DND-41 (cell line): ENCODE measurements at regions not wholly inside any gene's neighbourhood (a gene's known extent, or its start where the extent isn't known, plus 50 kb on each side); places are given as distances from the start of the nearest gene placed in this dataset.

Experiments
- ATAC-seq: fragments of 200-7000 bp; cut with Tn5 transposase; 3 replicates; pipeline ENCODE4 v1.9.1; 2021; ENCODE audit warnings: low read depth; ENCODE audit not compliant: insufficient read depth
- DNase-seq: peaks from one replicate; pipeline ENCODE4 v3.0.0-alpha.2; 2020
- H2AFZ ChIP-seq: 2 replicates; pipeline ENCODE4 v1.6.0; 2012; ENCODE audit warnings: low read depth, low read length
- H3K27ac ChIP-seq: 2 replicates; pipeline ENCODE4 v1.5.1; 2012; ENCODE audit warnings: low read length, inconsistent platforms
- H3K27me3 ChIP-seq: fragments of 200-600 bp; sonication (generic); 2 replicates; pipeline ENCODE4 v1.6.0; 2012; ENCODE audit warnings: low read length, mild to moderate bottlenecking, inconsistent platforms; ENCODE audit not compliant: insufficient read depth, poor library complexity
- H3K36me3 ChIP-seq: 2 replicates; pipeline ENCODE4 v1.5.1; 2012; ENCODE audit warnings: low read length, inconsistent platforms; ENCODE audit not compliant: insufficient read depth
- H3K4me1 ChIP-seq: 2 replicates; pipeline ENCODE4 v1.5.1; 2012; ENCODE audit warnings: mild to moderate bottlenecking, low read length; ENCODE audit not compliant: insufficient read depth
- H3K4me2 ChIP-seq: 2 replicates; pipeline ENCODE4 v1.6.0; 2012; ENCODE audit warnings: mild to moderate bottlenecking, moderate library complexity, low read length, inconsistent platforms; ENCODE audit not compliant: insufficient read depth
- H3K4me3 ChIP-seq, 2 experiments: fragments of 200-600 bp in 1 of 2; shearing (Covaris generic) in 1 of 2; 2 replicates each; pipeline ENCODE4 v1.5.1; 2012 to 2016; ENCODE audit warnings: inconsistent platforms in 2 of 2, low read length in 2 of 2, mild to moderate bottlenecking in 2 of 2, low read depth in 1 of 2, moderate library complexity in 1 of 2
- H3K79me2 ChIP-seq: 2 replicates; pipeline ENCODE4 v1.6.0; 2012; ENCODE audit warnings: low read length, inconsistent platforms; ENCODE audit not compliant: insufficient read depth
- H3K9ac ChIP-seq: 2 replicates; pipeline ENCODE4 v1.6.0; 2012; ENCODE audit warnings: low read depth, mild to moderate bottlenecking, inconsistent platforms, low read length, moderate library complexity
- H3K9me3 ChIP-seq: 2 replicates; pipeline ENCODE4 v1.5.1; 2012; ENCODE audit warnings: low read length, moderate library complexity, mild to moderate bottlenecking, inconsistent platforms; ENCODE audit not compliant: insufficient read depth, severe bottlenecking
- H4K20me1 ChIP-seq: 2 replicates; pipeline ENCODE4 v1.6.0; 2012; ENCODE audit warnings: low read length; ENCODE audit not compliant: insufficient read depth
- EZH2 ChIP-seq: IDR thresholded peaks from 3 replicates; pipeline ENCODE4 v1.6.1; 2012; ENCODE audit warnings: borderline replicate concordance, low read depth, mild to moderate bottlenecking, moderate library complexity, low read length, inconsistent platforms; ENCODE audit not compliant: severe bottlenecking
- TF ChIP-seq, protein P1 (sequence below): IDR thresholded peaks from 2 replicates; pipeline ENCODE4 v1.5.1; 2012; ENCODE audit warnings: borderline replicate concordance, low read length, moderate library complexity, mild to moderate bottlenecking; ENCODE audit not compliant: poor library complexity, severe bottlenecking; ENCODE audit errors: extremely low read depth

DNA sequence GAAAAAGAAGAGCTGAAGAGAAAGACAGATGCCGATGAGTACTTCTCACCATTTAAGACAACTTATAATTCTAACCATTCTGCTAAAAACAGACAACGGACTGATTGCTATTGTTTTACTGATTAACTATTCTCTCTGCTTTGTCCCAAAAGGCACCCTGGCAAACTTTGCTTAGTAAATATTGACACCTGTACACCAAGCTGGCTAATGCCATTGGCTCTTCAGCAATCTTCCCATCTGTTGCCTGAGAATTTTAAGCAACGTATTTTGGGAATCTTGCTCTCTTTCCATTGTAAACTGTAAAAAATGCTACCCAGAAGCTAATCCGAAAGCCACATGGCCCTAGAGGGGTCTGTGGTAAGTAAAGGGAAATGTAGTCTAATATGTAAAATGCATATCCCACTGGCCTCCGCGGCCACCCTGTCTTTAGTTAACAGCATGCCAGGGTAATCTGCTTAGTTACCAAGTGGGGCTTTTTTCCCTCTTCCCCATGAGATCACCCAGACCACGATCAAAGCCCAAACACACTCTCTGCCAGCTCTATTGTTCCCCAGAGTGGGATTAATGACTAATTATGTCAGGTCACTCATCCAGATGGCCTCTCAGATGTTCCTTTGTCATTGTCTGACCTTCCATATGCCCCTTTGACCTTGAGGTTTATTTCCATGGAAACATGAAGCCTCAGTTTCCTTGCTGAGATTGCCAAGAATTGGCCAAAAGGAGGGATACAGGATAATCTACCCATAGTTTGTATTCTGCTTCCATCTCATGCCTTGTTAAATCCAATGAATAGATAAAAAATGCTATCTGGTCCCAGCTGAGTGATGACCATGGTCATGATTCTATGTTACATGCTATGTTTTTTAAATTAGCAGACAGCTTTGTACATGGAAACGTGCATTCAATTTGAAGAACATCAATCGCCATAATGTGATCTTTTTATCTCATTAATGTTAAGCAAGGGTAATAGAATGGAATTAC is 216.4 kb upstream of the MCHR2 start:
- TF ChIP-seq, protein P1, sequence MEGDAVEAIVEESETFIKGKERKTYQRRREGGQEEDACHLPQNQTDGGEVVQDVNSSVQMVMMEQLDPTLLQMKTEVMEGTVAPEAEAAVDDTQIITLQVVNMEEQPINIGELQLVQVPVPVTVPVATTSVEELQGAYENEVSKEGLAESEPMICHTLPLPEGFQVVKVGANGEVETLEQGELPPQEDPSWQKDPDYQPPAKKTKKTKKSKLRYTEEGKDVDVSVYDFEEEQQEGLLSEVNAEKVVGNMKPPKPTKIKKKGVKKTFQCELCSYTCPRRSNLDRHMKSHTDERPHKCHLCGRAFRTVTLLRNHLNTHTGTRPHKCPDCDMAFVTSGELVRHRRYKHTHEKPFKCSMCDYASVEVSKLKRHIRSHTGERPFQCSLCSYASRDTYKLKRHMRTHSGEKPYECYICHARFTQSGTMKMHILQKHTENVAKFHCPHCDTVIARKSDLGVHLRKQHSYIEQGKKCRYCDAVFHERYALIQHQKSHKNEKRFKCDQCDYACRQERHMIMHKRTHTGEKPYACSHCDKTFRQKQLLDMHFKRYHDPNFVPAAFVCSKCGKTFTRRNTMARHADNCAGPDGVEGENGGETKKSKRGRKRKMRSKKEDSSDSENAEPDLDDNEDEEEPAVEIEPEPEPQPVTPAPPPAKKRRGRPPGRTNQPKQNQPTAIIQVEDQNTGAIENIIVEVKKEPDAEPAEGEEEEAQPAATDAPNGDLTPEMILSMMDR: no peak
- TF ChIP-seq EZH2: no peak

DNA sequence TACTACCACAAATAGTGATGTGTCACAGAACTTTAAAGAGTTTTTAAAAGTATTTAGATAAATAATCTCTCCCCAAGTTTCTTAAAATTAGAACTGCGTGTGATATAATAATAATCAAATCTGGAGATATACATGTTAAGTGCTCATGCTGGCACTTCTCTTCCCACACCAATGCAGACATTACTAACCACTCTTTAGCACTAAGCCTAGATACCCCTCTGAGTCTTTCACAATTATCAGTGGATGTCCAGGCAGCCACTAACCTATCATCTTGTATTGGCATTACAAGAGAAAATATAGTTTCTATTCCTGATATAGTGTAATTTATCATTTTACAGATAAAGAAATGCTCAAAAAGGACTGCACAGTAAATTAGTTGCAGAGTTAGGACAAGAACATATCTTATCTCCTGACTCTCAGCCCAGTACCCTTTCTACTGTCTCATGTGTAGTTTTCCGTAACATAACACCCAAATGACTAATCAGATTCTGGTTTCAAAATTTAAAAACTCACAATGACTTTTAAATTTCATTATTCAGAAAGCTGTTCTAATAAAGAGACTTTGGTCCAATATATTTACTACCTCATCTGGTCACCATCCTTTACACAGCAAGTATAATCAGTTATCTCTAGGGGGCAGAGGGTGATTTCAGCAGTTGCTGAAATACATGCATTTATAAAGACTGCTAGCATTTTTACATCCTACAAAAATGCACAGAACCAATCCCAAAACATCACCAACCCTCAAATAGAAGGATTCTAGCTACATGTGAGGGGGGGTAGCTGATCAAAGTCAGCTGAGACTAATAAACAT is 215.5 kb upstream of the MCHR2 start:
- TF ChIP-seq, protein P1: no peak
- TF ChIP-seq EZH2: no peak
- DNase-seq: no peak
- no peak for ATAC-seq
- H3K9me3 ChIP-seq: peaks cover under 1% of the 10 kb centered on the region
- no peaks in the 10 kb centered on the region for H3K27me3 ChIP-seq
- H3K4me2 ChIP-seq: no peak overlapping the region
- H3K9ac ChIP-seq: no peak overlapping the region
- H3K27ac ChIP-seq: no peak overlapping the region
- peaks cover 10% of the 10 kb centered on the region; the same call in 1 of the 2 replicates for H3K4me1 ChIP-seq
- no peak overlapping the region for H3K4me3 ChIP-seq
- no peak overlapping the region for H2AFZ ChIP-seq
- no peaks in the 10 kb centered on the region for H3K79me2 ChIP-seq
- no peaks in the 10 kb centered on the region for H3K36me3 ChIP-seq
- H4K20me1 ChIP-seq: no peaks in the 10 kb centered on the region

More for the DNA sequence above, 216.4 kb upstream of the MCHR2 start:
- Histone ChIP-seq H3K27ac (no peak overlapping the region), H3K9ac (no peak overlapping the region), H3K9me3 (no peaks in the 10 kb centered on the region), H4K20me1 (no peaks in the 10 kb centered on the region), H3K4me3 (no peak overlapping the region), H3K4me1 (peaks cover 10% of the 10 kb centered on the region; the same call in 1 of the 2 replicates), H3K27me3 (no peaks in the 10 kb centered on the region), H3K79me2 (no peaks in the 10 kb centered on the region), H3K4me2 (no peak overlapping the region), H2AFZ (no peak overlapping the region), H3K36me3 (no peaks in the 10 kb centered on the region)
- ATAC-seq: no peak
- DNase-seq: no peak

DNA sequence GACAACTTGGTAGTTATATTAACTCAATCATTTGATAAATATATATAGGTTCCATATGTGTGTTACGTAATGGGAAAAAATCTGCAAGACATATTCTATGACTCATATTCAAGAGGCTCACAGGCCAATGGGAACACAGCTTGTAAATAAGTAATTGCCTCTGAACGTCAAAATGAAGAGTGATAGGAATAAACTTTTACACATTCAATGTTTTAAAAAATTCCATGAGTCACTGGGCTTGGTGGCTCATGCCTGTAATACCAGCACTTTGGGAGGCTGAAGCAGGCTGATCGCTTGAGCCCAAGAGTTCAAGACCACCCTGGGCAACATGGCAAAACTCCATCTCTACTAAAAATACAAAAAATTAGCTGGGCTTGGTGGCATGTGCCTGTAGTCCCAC is 209.4 kb upstream of the MCHR2 start:
- Histone ChIP-seq H3K36me3 (no peaks in the 10 kb centered on the region), H3K79me2 (no peaks in the 10 kb centered on the region), H3K27me3 (no peaks in the 10 kb centered on the region), H4K20me1 (no peaks in the 10 kb centered on the region), H3K4me3 (no peak overlapping the region), H3K27ac (no peak overlapping the region), H3K9ac (no peak overlapping the region), H3K9me3 (peaks cover 4% of the 10 kb centered on the region), H3K4me1 (peaks cover 7% of the 10 kb centered on the region; the same call in 1 of the 2 replicates), H3K4me2 (no peak overlapping the region), H2AFZ (no peak overlapping the region)
- TF ChIP-seq, protein P1: no peak
- TF ChIP-seq EZH2: no peak
- ATAC-seq (no peak), DNase-seq (no peak)
